NCI-H146 (cell line): ENCODE measurements at regions not wholly inside any gene's neighbourhood (a gene's known extent, or its start where the extent isn't known, plus 50 kb on each side); places are given as distances from the start of the nearest gene placed in this dataset.

Experiments used
- DNase-seq: peaks from one replicate; lab custom pipeline; 2025; lab: John Stamatoyannopoulos, UW

DNA sequence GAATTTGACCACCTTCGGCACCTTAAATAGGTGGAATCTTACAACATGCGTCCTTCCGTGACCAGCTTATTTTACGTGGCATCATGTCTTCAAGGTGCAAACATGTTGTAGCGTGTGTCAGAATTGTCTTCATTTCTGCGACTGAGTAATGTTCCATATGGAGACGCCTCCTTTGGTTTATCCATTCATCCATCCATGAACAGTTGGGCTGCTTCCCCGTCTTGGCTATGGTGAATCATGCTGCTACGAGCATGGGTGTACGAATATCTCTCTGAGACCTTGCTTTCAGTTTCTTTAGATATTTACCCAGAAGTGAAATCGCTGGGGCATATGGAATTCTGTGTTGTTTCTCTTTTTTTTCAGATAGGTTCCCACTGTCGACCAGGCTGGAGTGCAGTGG is 391.9 kb upstream of the IRX2 start:
- DNase-seq, result no peak

DNA sequence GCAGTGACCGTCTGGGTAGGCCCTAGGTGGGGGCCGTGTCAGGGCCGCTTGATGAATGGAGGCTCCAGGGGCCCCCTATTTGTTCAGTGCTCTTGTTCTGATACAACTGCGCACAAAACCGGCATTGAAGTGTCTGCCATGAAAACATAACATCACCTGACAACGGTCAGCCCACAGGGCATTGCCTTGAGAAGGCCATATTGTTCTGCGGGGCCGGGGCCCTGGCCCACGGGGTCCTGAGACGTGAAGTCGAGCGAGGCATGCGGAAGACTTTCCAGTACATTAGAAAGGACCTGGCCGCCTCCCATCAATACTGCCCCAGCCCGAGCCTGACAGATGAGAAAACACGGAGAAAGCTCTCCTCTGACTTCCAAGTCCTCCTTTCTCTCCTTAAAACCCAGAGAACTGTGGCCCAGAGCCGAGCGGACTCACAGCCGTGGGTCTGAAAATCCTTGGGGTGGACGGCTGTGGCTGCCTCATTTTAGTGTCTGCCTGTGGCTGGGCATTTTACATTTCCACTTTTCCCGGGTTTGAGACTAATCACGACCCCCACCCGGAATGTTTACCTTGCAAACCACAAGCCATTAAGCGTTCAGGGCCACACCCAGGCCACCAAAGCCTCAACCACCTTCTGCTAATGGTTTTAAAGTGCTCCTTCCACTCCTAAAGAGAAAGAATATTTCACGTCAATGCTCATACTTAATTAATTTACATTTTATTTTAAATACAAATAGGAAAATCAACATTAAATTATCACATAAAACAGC is 391.0 kb upstream of the IRX2 start:
- DNase-seq, result no peak

DNA sequence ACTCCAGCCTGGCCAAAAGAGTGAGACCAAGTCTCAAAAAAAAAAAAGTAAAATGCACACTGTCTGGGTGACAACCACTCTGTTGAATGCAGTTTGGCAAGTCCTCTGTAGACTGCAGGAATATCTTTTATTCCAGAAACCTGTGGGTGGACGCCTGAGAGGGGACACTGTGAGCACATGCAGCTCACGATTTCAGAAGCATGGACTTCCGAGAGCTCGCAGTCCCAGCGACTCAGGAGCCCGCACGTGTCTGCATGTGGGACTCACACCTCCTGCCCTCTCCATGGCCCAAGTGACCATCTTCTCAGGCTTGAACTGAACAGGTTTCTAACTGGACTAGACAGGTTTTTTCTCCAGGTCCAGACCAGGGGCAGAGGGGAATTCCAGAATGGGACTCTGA is 388.6 kb upstream of the IRX2 start:
- no peak for DNase-seq

DNA sequence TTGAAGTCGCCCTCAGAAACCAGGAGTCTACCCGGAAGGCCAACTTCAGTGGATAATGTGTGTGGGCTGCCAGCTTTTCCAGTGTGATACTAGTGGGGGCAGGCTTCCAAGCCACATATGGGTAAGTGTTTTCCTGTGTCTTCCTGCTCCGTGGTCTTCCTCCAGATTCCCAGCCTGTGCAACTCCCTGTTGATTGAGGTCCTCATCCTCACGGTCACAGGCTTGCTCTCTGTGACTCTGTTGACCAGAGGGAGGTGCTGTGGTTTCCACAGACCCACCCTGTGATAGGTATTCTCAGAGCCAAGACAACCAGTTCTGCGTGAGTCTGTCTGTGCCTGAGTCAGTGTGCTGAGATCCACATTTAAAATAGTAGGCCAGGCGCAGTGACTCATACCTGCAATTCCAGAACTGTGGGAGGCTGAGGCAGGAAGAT is 388.0 kb upstream of the IRX2 start:
- no peak for DNase-seq

DNA sequence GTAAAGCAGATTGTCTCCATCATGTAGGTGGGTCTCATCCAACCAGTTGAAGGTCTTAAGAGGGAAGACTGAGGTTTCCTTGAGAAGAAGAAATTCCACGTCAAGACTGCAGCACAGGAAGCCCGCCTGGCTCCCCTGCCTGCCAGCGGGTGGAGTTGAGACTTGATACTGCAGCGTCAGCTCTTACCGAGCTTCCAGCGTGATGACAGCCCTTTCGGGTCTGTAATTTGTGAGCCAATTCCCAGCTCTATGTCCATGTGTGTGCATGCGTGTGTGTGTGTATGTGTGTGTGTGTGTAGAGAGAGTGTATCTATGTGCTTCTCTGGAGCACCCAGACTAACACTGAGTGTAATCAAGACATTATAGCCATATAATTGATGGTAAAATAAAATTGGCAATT is 379.7 kb upstream of the IRX2 start:
- no peak for DNase-seq

DNA sequence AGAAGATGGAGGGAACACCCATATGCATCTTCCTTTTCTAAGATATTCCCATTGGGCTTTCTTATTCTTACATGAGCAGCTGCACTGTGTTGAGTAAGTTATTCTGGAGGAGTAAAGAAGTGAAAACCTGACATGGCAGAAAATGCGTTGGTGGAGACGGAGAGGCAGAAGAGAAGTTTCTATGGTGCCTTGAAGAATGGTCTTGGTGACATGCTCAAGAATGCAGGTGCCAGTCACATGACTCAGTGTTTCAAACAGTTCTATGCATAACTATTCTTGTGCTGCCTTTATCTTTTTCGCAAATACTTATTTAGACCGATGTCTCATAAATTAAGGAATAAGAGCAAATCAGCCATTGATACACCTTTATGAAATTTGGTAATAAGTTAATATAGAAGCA is 377.8 kb upstream of the IRX2 start:
- no peak for DNase-seq

DNA sequence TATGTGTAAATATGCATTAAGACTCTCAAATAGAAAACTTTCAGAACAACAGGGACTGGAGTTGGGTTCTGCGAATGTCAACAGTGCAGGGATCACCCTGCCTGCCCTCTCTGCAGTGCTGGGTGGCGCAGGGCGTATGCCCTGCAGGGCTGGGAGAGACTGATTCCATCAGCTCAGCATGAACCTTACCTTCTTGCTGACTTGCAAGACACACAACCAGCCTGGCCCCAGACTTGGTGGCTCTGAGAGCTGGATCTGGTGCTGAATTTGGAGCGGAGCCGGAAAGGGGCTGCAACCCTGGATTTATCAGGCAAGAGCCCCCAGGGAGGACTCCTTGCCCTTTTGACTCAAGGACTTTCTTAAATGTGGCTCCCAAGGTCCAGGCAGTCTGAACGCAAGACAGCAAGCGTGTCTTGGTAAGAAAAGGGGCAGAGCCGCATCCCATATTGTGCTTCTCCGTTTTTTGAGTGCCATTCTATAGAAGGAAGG is 376.0 kb upstream of the IRX2 start:
- DNase-seq, result no peak

DNA sequence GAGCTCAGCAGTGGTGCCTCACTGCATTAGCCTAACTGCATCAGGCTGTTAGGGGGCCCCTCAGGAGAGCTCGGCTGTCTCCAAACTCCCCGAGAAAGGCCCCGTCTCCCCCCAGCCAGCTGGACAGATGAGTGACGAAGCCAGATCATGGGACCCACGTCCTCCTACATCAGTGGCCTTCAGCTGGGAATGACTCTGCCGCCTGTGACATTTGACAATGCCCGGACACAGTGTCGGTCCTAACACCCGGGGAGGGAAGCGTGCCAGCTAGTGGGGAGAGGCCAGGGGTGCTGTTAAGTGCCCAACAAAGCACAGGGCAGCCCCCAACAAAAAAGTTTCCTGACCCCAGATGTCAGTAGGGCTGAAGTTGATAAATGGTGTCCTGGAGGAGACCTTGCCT is 375.2 kb upstream of the IRX2 start:
- DNase-seq, result no peak

DNA sequence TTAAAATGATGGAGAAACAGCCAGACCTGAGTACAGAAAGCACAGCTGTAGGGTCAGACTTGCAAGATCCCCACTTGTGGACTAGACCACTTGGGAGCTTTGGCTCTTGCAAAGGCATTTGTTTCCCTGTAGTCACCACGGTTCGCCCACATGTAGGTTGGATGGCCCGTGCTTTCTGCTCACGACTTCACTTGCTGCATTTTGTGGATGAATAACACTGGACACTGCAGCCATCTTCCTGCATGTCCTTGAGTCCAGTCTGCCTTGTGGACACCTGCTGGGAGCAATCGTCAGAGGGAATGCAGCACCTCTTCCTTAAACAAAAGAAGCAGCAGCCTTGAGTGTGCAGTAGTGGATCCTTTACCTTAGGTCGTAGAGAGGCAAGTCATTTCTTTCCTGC is 372.9 kb upstream of the IRX2 start:
- DNase-seq, result no peak

DNA sequence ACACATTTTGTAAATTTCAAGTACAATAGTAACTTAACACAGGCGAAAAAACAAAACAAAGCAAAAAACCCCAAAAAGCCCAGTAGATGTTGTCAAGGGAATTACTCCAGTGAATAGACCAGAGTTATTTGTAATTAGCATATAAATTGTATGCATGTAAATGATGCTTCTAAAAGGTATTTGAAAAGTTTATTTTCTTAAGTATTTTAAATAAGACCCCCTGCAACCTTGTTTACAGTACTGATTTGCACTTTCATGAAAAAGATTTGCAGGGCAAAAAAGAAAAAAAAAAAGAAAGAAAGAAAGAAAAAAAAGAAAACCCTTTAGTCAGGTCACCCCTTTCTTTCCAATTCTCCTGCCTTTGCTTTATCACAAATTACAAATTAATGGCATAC is 372.3 kb upstream of the IRX2 start:
- DNase-seq, result no peak

DNA sequence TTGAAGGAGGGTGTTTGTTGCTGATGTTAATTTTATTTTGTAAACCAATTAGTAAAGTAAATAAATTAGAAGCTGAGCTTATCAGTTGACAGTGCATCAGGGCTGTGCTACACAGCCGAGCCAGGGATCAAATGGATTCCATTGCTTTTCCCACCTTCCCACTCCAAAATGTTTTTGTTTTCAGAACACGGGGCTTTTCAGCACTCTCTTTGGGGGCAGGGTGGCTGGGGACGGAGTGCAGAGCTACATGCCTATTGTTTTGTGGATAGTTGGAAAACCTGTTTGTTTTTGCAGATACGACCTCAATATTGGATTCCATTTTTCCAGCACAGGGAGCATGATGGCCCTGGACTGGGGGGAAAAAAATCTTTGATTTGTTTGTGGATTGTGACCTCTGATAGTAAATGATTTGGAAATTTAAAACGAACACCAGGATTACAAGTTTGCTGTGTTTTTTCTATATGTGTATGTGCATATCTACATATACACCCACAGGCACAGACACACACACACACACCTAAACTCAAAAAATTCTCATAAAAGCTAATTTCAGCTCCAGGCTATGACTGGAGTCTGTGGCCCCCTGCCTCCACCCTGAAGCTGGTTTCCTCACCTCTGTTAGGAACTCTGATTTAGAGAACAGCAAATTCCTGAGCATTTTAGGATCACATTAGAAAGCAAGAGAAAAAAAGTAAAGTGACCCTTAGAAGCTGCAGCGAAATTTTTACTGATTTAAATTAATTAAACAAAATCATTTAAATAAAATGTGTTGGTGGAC is 371.7 kb upstream of the IRX2 start:
- no peak for DNase-seq

DNA sequence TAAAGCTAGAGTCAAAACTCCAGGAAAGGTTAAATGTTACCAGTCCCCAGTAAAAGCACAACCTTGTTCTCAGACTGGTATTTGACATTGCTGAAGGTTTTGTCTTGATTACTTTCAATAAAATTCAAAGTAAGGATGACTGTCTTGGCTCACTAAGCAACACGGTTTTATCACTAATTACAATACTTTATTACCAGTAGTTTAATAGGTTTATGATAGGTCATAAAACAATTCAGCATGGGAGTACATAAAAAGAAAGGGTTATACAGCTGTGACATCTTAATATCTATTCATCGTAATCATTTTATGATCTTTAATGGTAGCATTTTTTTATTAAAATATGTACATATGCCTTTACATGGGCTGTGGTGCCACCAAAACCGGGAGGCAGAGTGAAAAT is 370.7 kb upstream of the IRX2 start:
- no peak for DNase-seq

DNA sequence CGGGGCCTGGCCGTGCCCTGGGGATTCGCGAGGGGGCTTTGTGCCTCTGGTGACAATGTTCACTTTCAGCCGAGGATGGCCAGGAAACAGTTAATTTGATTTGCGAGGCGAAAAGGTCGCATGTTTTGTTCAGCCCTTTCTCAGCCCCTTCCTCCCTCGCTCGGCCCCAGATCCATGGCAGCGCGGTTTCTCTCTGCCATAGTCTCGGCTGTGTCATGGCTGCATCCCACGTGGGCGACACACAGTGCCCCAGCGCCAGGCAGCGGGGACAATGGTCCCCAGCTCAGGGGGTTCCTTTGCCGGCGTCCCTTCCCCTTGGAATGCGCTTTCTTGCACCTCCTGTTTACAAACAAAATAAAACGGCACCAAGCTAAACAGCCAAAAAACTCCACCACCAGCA is 370.3 kb upstream of the IRX2 start:
- DNase-seq, result no peak

DNA sequence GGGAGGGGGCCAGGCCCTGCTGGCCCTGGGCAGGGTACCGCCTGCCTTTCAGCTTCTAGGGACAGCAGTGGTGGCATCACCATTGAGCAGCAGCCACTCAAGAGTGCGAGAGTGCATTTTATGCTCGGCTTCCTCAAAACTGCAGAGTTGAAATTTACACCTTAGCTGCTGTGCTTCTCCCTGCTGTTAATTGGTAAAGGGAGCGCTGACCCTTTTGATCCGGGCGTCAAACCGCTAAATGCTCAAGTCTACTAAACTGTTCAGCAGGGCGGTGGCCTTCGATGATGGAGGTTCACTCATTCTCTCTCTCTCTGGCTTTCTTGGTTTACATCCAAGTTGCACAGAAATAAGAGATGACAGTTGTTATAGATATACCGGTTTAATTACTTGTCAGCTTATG is 368.6 kb upstream of the IRX2 start:
- DNase-seq, result no peak

DNA sequence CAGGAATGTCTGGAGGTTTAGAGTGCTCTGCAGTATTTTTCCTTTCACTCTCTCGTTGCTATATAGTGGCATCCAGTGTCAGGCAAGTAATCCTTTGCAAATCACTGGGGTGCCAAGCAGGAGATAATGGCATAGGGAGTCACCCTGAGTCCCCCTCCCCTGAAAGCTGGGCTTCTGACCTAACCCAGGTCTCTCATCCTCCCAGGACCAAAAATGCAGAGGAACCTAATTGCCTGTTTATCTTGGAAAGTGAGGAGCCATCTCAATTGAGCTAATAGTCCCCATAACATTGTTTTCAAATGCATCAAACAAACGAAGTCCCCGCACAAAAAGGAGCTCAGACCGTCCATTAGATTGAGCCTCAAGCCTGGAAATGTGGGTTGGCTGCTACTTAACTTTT is 368.0 kb upstream of the IRX2 start:
- no peak for DNase-seq

DNA sequence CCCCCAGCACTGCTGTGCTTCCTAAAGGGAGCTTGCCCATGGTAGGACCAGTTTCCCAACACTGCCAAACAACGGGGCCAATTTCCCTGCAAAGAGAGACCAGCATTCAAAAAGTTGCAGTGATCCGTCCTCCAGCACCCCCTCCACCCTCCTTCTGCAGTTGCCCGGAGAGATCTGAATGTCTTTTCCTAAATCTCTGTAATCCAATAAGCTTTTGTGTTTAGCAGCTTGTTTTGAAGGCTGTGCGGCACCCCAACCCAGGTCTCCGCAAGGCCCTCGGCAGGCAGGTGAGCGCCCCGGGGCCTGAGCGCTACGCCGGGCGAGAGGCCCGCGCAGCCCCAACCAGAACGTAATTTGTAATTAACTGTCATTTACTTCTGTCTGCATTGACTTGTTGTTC is 366.9 kb upstream of the IRX2 start:
- no peak for DNase-seq

DNA sequence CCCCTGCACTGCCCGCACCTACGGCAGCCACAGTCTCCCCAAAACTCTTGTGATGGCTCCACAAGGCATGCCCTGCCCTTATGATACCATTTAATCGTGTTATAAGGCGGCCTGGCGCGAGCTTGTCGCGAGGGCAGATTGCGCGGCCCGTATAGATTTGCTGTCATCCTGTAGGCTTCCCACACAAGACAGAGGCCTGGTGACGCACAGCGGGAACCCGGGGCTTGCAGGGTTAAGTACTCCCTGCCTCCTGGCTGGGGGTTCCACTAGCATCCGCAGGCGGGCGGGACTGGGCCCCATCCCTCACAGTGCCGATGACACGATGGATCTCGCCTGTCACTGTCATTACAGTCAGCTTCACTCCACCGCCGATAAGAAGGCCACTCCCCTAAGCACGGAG is 364.9 kb upstream of the IRX2 start:
- DNase-seq, result no peak

DNA sequence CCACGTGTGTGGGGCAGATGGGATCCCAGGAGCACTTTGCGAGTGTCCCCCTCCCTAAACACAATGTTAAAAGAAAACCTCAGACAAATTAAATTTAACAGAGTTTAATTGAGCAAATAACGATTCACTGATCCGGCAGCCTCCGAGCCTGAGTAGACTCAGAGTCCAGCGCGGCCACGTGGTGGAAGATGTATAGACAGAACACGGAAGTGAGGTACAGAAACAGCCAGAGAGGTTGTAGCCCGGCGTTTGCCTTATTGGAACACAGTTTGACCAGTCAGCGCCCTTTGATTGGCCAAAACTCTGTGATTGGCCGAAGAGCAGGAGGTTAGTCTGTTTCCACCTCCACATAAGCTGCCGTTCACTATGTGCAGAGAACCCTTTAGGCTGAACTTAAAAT is 363.0 kb upstream of the IRX2 start:
- no peak for DNase-seq

DNA sequence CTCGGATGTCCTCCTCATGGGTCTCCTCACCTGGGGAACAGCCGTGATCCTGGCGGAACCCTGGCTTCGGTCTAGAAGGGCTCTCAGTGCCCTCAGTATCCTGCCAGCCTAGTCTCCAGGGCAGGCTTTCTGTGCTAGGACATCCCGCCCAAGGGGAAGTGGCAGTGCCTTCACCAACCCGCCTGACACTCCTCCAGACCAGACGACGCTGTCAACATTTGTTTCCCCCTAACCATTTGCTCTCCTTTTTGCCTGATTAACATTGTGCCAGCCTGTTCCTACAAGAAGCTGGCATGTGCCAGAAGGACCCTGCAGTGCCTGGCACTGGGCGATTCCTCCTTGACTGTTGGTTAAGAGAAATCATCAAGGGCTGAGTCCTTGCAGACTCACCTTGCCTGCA is 358.9 kb upstream of the IRX2 start:
- no peak for DNase-seq

DNA sequence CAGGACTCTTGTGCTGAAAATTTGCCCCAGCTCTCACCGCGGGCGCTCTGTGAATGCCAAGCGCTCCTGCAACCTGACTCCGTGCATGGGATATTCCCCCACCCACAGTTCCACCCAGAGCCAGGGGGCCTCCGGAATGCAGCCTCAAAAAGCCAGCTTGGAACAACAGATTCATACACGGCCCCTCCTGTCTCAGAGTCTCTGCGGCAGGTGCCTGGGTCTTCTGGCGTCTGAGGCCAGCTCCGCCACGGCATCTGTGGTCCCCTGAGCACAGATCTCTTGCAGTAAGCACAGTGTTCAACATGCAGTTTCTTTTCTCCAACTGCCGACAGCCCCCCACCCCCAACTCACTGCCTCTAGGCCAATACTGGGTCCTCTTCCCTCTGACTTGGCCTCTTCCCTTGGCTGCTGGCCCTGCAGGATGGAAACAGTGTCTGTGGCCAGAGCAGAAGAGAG is 355.7 kb upstream of the IRX2 start:
- no peak for DNase-seq

DNA sequence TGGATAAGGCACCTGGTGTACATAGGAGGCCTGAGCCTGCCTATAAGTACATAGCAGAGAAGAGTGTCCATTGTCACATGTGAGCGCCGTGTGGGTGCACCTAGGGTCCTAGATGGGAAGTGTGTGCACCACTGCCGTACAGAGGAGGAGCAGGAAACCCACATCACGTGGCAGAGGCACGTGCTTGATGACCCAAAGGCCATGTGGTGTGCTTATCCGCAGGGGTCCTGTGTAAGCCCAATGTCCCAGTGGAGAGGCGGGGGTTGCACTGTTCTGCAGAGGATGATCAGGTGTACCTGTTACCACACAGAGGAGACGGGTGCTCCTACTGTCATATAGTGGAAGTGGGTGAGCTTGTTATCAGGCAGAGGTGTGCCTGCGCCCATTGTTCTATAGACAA is 354.1 kb upstream of the IRX2 start:
- no peak for DNase-seq

DNA sequence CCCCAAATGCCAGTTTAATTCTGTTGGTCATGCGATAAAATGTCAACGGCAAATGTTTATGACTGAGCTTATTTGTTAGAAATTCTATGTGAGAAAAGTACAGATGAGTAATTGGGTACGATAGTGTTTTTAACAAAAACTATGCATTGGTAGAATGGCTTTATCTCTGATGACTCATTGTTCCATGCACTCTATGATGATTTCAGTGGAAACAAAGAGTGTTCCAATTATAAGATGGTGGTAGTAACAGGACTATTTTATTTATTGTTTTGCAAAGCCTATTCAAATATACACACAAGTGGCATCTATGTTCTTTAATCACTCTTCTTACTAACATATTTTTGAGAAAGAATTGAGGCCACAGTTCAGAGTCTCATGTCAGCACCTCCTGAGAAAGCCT is 353.7 kb upstream of the IRX2 start:
- DNase-seq, result no peak

DNA sequence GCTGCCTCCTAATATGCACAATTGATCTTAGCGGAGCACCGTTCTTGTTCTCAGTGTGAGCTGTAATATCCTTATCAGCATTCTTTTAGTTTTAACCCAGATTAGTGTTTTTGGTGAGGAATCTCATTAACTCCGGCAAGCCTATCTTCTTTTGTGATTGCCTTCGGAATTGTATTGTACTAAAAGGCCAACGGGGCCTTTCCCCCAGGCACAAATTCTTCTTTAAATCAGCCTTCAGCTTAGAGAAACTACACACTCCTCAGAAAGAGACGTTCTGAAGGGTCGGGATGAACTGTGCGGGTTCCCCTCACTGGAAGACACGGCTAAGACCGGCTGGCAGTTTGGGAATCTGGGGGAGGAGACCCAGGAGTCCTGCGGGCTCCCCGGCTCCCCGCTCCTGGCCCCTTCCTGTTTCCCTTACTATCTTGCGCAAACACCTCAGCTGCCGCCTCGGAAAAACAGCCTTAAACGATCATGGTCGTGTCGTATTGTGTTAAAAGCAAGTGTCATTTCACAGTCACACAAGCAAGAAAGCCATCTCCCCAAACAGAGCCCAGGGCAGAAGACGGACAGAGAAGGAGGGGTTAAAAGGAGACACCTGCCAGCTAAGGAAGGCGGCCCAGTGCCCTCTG is 353.1 kb upstream of the IRX2 start:
- no peak for DNase-seq
